ENCODE measurements at regions not wholly inside any gene's neighbourhood (a gene's known extent, or its start where the extent isn't known, plus 50 kb on each side); places are given as distances from the start of the nearest gene placed in this dataset.

GRCh38 chr1:101311146-101311920 lies 74.5 kb downstream of the S1PR1 start:
- 93% methylated on average over 4 of the region's 4 CpGs for WGBS
- DNase-seq (ENCODE audit: low spot score in 2 of 2): no peak

GRCh38 chr1:101312147-101312546 lies 75.3 kb downstream of the S1PR1 start:
- no peak for DNase-seq (ENCODE audit: low spot score in 2 of 2)
- no peaks in the 10 kb centered on the region for H3K36me3 ChIP-seq
- H3K4me3 ChIP-seq: no peak overlapping the region
- H3K27ac ChIP-seq: no peak overlapping the region
- H3K27me3 ChIP-seq: peaks cover 2% of the 10 kb centered on the region
- no peaks in the 10 kb centered on the region for H3K9me3 ChIP-seq
- WGBS: 91% methylated on average over 4 of the region's 4 CpGs
- H3K4me1 ChIP-seq: peaks cover 14% of the 10 kb centered on the region
- TF ChIP-seq POLR2AphosphoS5 (IDR thresholded peaks at IDR 0.05): no peak
- TF ChIP-seq CTCF (IDR thresholded peaks at IDR 0.05): no peak
- TF ChIP-seq POLR2A (IDR thresholded peaks at IDR 0.05): no peak
- no peak for TF ChIP-seq EP300 (IDR thresholded peaks at IDR 0.05)

More at GRCh38 chr1:101311146-101311920, 74.5 kb downstream of the S1PR1 start:
- no peak for TF ChIP-seq POLR2AphosphoS5 (IDR thresholded peaks at IDR 0.05)
- peaks cover 14% of the 10 kb centered on the region for H3K4me1 ChIP-seq
- H3K9me3 ChIP-seq: no peaks in the 10 kb centered on the region
- H3K4me3 ChIP-seq: no peak overlapping the region
- H3K36me3 ChIP-seq: no peaks in the 10 kb centered on the region
- H3K27me3 ChIP-seq: peaks cover 2% of the 10 kb centered on the region
- no peak overlapping the region for H3K27ac ChIP-seq

- DNase-seq (ENCODE audit: low spot score in 2 of 2): no peak
- no peaks in the 10 kb centered on the region for H3K9me3 ChIP-seq
- H3K27ac ChIP-seq: no peak overlapping the region
- no peak overlapping the region for H3K4me3 ChIP-seq
- peaks cover 2% of the 10 kb centered on the region for H3K27me3 ChIP-seq
- no peak for TF ChIP-seq POLR2A (IDR thresholded peaks at IDR 0.05)
- TF ChIP-seq POLR2AphosphoS5 (IDR thresholded peaks at IDR 0.05): no peak
- TF ChIP-seq CTCF (IDR thresholded peaks at IDR 0.05): no peak
- TF ChIP-seq EP300 (IDR thresholded peaks at IDR 0.05): no peak
- H3K4me1 ChIP-seq: peaks cover 14% of the 10 kb centered on the region
- 84% methylated on average over 7 of the region's 7 CpGs for WGBS
- H3K36me3 ChIP-seq: no peaks in the 10 kb centered on the region
Observed at GRCh38 chr1:101313356-101313755, 76.5 kb downstream of the S1PR1 start.

- DNase-seq (ENCODE audit: low spot score in 2 of 2): no peak
Observed at GRCh38 chr1:101314244-101314643, 77.4 kb downstream of the S1PR1 start.

GRCh38 chr1:101316256-101316655 lies 79.4 kb downstream of the S1PR1 start:
- 79% methylated on average over 6 of the region's 6 CpGs for WGBS
- TF ChIP-seq CTCF (IDR thresholded peaks at IDR 0.05) (no peak), POLR2A (IDR thresholded peaks at IDR 0.05) (no peak), EP300 (IDR thresholded peaks at IDR 0.05) (no peak), POLR2AphosphoS5 (IDR thresholded peaks at IDR 0.05) (no peak)

More at GRCh38 chr1:101314244-101314643, 77.4 kb downstream of the S1PR1 start:
- TF ChIP-seq EP300 (IDR thresholded peaks at IDR 0.05) (no peak), CTCF (IDR thresholded peaks at IDR 0.05) (no peak), POLR2AphosphoS5 (IDR thresholded peaks at IDR 0.05) (no peak), POLR2A (IDR thresholded peaks at IDR 0.05) (no peak)
- Histone ChIP-seq H3K27me3 (peaks cover 2% of the 10 kb centered on the region), H3K36me3 (no peaks in the 10 kb centered on the region), H3K9me3 (no peaks in the 10 kb centered on the region), H3K4me1 (peaks cover 9% of the 10 kb centered on the region), H3K27ac (no peak overlapping the region), H3K4me3 (no peak overlapping the region)
- 100% methylated on average over 2 of the region's 2 CpGs for WGBS

More at GRCh38 chr1:101316256-101316655, 79.4 kb downstream of the S1PR1 start:
- Histone ChIP-seq H3K9me3 (no peaks in the 10 kb centered on the region), H3K27me3 (peaks cover 2% of the 10 kb centered on the region), H3K27ac (no peak overlapping the region), H3K36me3 (no peaks in the 10 kb centered on the region), H3K4me3 (no peak overlapping the region), H3K4me1 (no peaks in the 10 kb centered on the region)
- DNase-seq (ENCODE audit: low spot score in 2 of 2): no peak

Measured in suprapubic skin (tissue), 4 donors.